ENCODE measurements at regions not wholly inside any gene's neighbourhood (a gene's known extent, or its start where the extent isn't known, plus 50 kb on each side); places are given as distances from the start of the nearest gene placed in this dataset.
"Not testable (repeated sequence)": the region's sequence is repeated elsewhere in the genome, so short reads cannot be mapped to it uniquely, and the experiment has no call there.

DNA sequence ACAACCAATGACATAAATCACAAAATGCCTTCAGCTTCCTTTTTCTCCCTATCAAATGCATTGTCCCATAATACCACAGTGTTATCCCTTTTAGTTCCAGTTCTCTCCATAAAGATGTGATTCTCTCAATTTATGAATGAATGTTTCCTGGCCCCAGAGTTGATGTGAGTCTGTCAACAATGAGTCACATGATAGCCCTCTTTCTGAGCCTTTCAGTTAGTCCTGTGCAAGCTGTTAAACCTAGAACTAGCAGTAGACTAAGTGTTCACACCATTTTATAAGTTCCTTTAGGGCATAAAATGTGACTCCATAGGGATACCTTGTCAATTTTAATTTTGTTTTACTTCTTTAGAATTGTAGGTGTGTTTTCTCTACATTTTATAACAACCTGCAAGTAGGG, 129.5 kb downstream of the PABPC4L start:
- H3K9me3 Mint-ChIP-seq: peaks cover 10% of the 10 kb centered on the region
- H3K27ac Mint-ChIP-seq: no peak overlapping the region
- no peaks in the 10 kb centered on the region for H3K27me3 Mint-ChIP-seq (ENCODE audit: low read depth)
- H3K4me3 Mint-ChIP-seq: no peak overlapping the region
- H3K4me1 Mint-ChIP-seq (ENCODE audit: low read depth): no peaks in the 10 kb centered on the region
- no peak for DNase-seq (ENCODE audit: low spot score)
- no peaks in the 10 kb centered on the region for H3K36me3 Mint-ChIP-seq (ENCODE audit: low read depth)

- H3K27ac Mint-ChIP-seq: no peak overlapping the region
- H3K4me1 Mint-ChIP-seq (ENCODE audit: low read depth): no peaks in the 10 kb centered on the region
- no peaks in the 10 kb centered on the region for H3K27me3 Mint-ChIP-seq (ENCODE audit: low read depth)
- DNase-seq (ENCODE audit: low spot score): no peak
- peaks cover 10% of the 10 kb centered on the region for H3K9me3 Mint-ChIP-seq
- H3K4me3 Mint-ChIP-seq: no peak overlapping the region
- H3K36me3 Mint-ChIP-seq (ENCODE audit: low read depth): no peaks in the 10 kb centered on the region
These were observed 131.4 kb downstream of the PABPC4L start for GRCh38 chr4:134070174-134070573.

GRCh38 chr4:134057356-134057755, 144.2 kb downstream of the PABPC4L start:
- Mint-ChIP-seq H3K9me3 (peaks cover 3% of the 10 kb centered on the region), H3K4me1 (ENCODE audit: low read depth) (no peaks in the 10 kb centered on the region), H3K4me3 (no peak overlapping the region), H3K27me3 (ENCODE audit: low read depth) (no peaks in the 10 kb centered on the region), H3K36me3 (ENCODE audit: low read depth) (no peaks in the 10 kb centered on the region), H3K27ac (no peak overlapping the region)
- DNase-seq (ENCODE audit: low spot score): no peak

GRCh38 chr4:134046221-134046620, 155.4 kb downstream of the PABPC4L start:
- H3K4me1 Mint-ChIP-seq (ENCODE audit: low read depth); DNase-seq (ENCODE audit: low spot score); H3K36me3 Mint-ChIP-seq (ENCODE audit: low read depth); H3K27ac Mint-ChIP-seq; H3K9me3 Mint-ChIP-seq; H3K4me3 Mint-ChIP-seq; H3K27me3 Mint-ChIP-seq (ENCODE audit: low read depth): not testable (repeated sequence)

DNA sequence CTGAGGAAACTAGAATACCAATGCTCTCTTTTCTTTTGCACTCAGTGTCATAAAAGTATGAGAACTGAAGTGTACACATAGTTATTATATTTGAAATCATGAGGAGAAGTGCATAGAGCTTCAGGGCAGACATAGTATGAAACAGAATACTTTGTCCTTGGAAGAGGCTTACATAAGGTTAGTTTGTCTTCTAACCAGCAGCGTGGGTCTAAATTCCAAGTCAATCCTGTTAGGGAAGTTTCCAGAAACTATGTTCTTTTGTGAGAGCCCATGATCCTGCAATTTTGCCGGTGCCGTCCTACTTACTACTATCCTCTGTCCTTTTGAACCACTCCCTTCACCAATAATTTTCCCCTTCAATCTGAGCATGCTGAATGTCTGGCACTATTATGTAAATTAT, 156.2 kb downstream of the PABPC4L start:
- no peaks in the 10 kb centered on the region for H3K9me3 Mint-ChIP-seq
- H3K4me1 Mint-ChIP-seq (ENCODE audit: low read depth): no peaks in the 10 kb centered on the region
- no peak overlapping the region for H3K4me3 Mint-ChIP-seq
- H3K36me3 Mint-ChIP-seq (ENCODE audit: low read depth): no peaks in the 10 kb centered on the region
- H3K27me3 Mint-ChIP-seq (ENCODE audit: low read depth): no peaks in the 10 kb centered on the region
- H3K27ac Mint-ChIP-seq: no peak overlapping the region
- no peak for DNase-seq (ENCODE audit: low spot score)

GRCh38 chr4:134043266-134043665, 158.3 kb downstream of the PABPC4L start:
- DNase-seq (ENCODE audit: low spot score): no peak
- no peak overlapping the region for H3K4me3 Mint-ChIP-seq
- H3K27me3 Mint-ChIP-seq (ENCODE audit: low read depth): no peaks in the 10 kb centered on the region
- no peak overlapping the region for H3K27ac Mint-ChIP-seq
- no peaks in the 10 kb centered on the region for H3K9me3 Mint-ChIP-seq
- no peaks in the 10 kb centered on the region for H3K36me3 Mint-ChIP-seq (ENCODE audit: low read depth)
- no peaks in the 10 kb centered on the region for H3K4me1 Mint-ChIP-seq (ENCODE audit: low read depth)

- H3K4me1 Mint-ChIP-seq (ENCODE audit: low read depth): no peaks in the 10 kb centered on the region
- H3K9me3 Mint-ChIP-seq: peaks cover 7% of the 10 kb centered on the region
- DNase-seq (ENCODE audit: low spot score): no peak
- no peak overlapping the region for H3K4me3 Mint-ChIP-seq
- H3K36me3 Mint-ChIP-seq (ENCODE audit: low read depth): no peaks in the 10 kb centered on the region
- H3K27ac Mint-ChIP-seq: no peak overlapping the region
- no peaks in the 10 kb centered on the region for H3K27me3 Mint-ChIP-seq (ENCODE audit: low read depth)
These were observed 173.2 kb downstream of the PABPC4L start for GRCh38 chr4:134028421-134028820.

- no peak for DNase-seq (ENCODE audit: low spot score)
- H3K36me3 Mint-ChIP-seq (ENCODE audit: low read depth): no peaks in the 10 kb centered on the region
- no peak overlapping the region for H3K4me3 Mint-ChIP-seq
- H3K9me3 Mint-ChIP-seq: peaks cover 7% of the 10 kb centered on the region
- no peak overlapping the region for H3K27ac Mint-ChIP-seq
- no peaks in the 10 kb centered on the region for H3K4me1 Mint-ChIP-seq (ENCODE audit: low read depth)
- no peaks in the 10 kb centered on the region for H3K27me3 Mint-ChIP-seq (ENCODE audit: low read depth)
These were observed 173.7 kb downstream of the PABPC4L start for GRCh38 chr4:134027931-134028330.

- Mint-ChIP-seq H3K27me3 (ENCODE audit: low read depth) (no peaks in the 10 kb centered on the region), H3K36me3 (ENCODE audit: low read depth) (no peaks in the 10 kb centered on the region), H3K4me1 (ENCODE audit: low read depth) (no peaks in the 10 kb centered on the region), H3K27ac (no peak overlapping the region), H3K4me3 (no peak overlapping the region), H3K9me3 (peaks cover 7% of the 10 kb centered on the region)
- DNase-seq (ENCODE audit: low spot score): no peak
These were observed 177.3 kb downstream of the PABPC4L start for GRCh38 chr4:134024251-134024650.

- Mint-ChIP-seq H3K27me3 (ENCODE audit: low read depth) (no peaks in the 10 kb centered on the region), H3K4me1 (ENCODE audit: low read depth) (no peaks in the 10 kb centered on the region), H3K27ac (no peak overlapping the region), H3K36me3 (ENCODE audit: low read depth) (no peaks in the 10 kb centered on the region), H3K4me3 (no peak overlapping the region), H3K9me3 (peaks cover 4% of the 10 kb centered on the region)
- no peak for DNase-seq (ENCODE audit: low spot score)
These were observed 181.9 kb downstream of the PABPC4L start for GRCh38 chr4:134019657-134020056.

GRCh38 chr4:134018846-134019245, 182.7 kb downstream of the PABPC4L start:
- DNase-seq (ENCODE audit: low spot score): no peak
- Mint-ChIP-seq H3K27me3 (ENCODE audit: low read depth) (no peaks in the 10 kb centered on the region), H3K4me1 (ENCODE audit: low read depth) (no peaks in the 10 kb centered on the region), H3K4me3 (no peak overlapping the region), H3K9me3 (no peaks in the 10 kb centered on the region), H3K36me3 (ENCODE audit: low read depth) (no peaks in the 10 kb centered on the region), H3K27ac (no peak overlapping the region)

DNA sequence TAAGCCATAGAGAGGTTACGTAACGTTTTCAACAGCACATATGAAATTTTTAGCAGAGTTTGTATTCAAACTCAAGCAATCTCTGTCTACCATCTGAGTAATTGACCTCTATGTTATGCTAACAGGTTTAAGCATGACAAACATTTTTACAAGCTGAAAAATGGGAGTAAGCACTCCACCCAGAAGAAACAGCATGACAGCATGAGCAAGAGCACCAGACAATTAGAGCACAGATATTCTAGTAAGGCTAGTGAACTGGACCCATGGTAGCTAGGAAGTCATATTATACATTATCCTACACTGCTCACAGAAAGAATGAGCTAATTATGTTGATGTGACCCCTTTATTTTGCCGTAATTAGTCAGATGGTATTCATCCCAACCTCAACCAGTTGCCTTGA, 200.5 kb downstream of the PABPC4L start:
- H3K9me3 Mint-ChIP-seq: peaks cover under 1% of the 10 kb centered on the region
- no peaks in the 10 kb centered on the region for H3K27me3 Mint-ChIP-seq (ENCODE audit: low read depth)
- no peaks in the 10 kb centered on the region for H3K4me1 Mint-ChIP-seq (ENCODE audit: low read depth)
- H3K36me3 Mint-ChIP-seq (ENCODE audit: low read depth): no peaks in the 10 kb centered on the region
- DNase-seq (ENCODE audit: low spot score): no peak
- no peak overlapping the region for H3K27ac Mint-ChIP-seq
- no peak overlapping the region for H3K4me3 Mint-ChIP-seq

DNA sequence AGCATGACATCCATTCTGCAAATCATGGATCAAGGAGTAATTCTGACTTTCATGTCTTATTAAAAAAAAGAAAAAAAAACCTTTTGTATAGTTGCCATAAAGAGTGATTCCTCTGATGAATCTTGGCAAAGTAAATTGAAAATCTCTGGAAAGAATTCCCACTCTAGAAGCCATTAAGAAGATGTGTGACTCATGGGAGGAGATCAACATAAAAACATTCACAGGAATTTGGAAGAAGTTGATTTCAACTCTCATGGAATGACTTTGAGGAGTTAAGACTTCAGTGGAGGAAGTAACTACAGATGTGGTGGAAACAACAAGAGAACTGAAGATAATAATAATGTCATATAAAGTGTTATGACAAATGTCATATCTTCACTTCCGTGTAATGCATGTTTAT, 204.2 kb downstream of the PABPC4L start:
- no peak for DNase-seq (ENCODE audit: low spot score)
- Mint-ChIP-seq H3K27me3 (ENCODE audit: low read depth) (no peaks in the 10 kb centered on the region), H3K4me1 (ENCODE audit: low read depth) (no peaks in the 10 kb centered on the region), H3K9me3 (peaks cover 15% of the 10 kb centered on the region), H3K27ac (no peak overlapping the region), H3K36me3 (ENCODE audit: low read depth) (no peaks in the 10 kb centered on the region), H3K4me3 (no peak overlapping the region)

- H3K27me3 Mint-ChIP-seq (ENCODE audit: low read depth): no peaks in the 10 kb centered on the region
- H3K36me3 Mint-ChIP-seq (ENCODE audit: low read depth): no peaks in the 10 kb centered on the region
- H3K4me3 Mint-ChIP-seq: no peak overlapping the region
- H3K9me3 Mint-ChIP-seq: peaks cover 15% of the 10 kb centered on the region
- H3K27ac Mint-ChIP-seq: no peak overlapping the region
- no peak for DNase-seq (ENCODE audit: low spot score)
- no peaks in the 10 kb centered on the region for H3K4me1 Mint-ChIP-seq (ENCODE audit: low read depth)
These were observed 205.0 kb downstream of the PABPC4L start for GRCh38 chr4:133996431-133997121.

DNA sequence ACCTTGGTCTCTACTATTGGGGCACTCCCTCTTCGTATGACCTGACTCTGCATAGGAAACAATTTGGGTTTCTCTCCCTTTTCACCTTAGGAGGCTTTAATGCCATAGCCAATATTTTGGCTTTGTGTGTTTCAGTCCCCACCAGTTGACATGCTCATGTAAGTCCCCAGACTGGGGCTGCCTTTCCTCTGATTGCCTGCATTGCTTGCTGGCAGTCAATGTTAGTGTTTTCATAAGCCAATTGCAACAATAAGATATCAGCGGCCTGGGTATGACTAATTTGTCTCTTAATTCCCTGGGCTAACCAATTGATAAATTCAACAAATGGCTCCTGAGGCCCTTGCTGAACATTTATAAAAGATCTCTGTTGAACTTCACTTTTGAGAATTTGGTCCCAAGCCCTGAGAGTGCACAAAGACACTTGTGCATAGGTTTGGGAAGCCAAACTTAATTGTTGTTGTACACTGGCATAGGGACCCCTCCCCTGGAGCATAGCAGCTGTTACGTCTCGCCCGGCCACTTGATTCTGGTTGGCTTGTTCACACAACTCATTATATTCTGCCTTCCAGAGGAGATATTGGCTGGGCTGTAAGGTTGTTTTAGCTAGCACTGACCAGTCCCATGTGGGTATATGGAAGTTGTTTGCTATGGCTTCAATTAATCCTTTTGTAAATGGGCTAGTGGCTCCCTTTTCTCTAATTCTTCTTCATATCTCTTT, 206.2 kb downstream of the PABPC4L start:
- Mint-ChIP-seq H3K36me3 (ENCODE audit: low read depth) (no peaks in the 10 kb centered on the region), H3K27ac (no peak overlapping the region), H3K27me3 (ENCODE audit: low read depth) (no peaks in the 10 kb centered on the region), H3K4me3 (no peak overlapping the region), H3K9me3 (peaks cover 25% of the 10 kb centered on the region), H3K4me1 (ENCODE audit: low read depth) (no peaks in the 10 kb centered on the region)
- DNase-seq (ENCODE audit: low spot score): no peak
